Activated naive CD4-positive, alpha-beta T cell treated with anti-CD3 and anti-CD28 coated beads, Interleukin-2, amount 50 U/mL, for 24 hours (primary cell): ENCODE measurements at regions not wholly inside any gene's neighbourhood (a gene's known extent, or its start where the extent isn't known, plus 50 kb on each side); places are given as distances from the start of the nearest gene placed in this dataset.

ENCODE experiments used
- H3K27ac Mint-ChIP-seq: one replicate; pipeline ENCODE4 v1.8.0; 2021; ENCODE audit warnings: mild to moderate bottlenecking, mixed read lengths
- H3K27me3 Mint-ChIP-seq: one replicate; pipeline ENCODE4 v1.8.0; 2021; ENCODE audit warnings: mixed read lengths
- H3K36me3 Mint-ChIP-seq: one replicate; pipeline ENCODE4 v1.8.0; 2021; ENCODE audit warnings: mixed read lengths
- H3K4me1 Mint-ChIP-seq: one replicate; pipeline ENCODE4 v1.8.0; 2021; ENCODE audit warnings: mixed read lengths
- H3K4me3 Mint-ChIP-seq: one replicate; pipeline ENCODE4 v1.8.0; 2021; ENCODE audit warnings: mild to moderate bottlenecking, mixed read lengths
- H3K9me3 Mint-ChIP-seq: one replicate; pipeline ENCODE4 v1.8.0; 2021; ENCODE audit warnings: mixed read lengths

DNA sequence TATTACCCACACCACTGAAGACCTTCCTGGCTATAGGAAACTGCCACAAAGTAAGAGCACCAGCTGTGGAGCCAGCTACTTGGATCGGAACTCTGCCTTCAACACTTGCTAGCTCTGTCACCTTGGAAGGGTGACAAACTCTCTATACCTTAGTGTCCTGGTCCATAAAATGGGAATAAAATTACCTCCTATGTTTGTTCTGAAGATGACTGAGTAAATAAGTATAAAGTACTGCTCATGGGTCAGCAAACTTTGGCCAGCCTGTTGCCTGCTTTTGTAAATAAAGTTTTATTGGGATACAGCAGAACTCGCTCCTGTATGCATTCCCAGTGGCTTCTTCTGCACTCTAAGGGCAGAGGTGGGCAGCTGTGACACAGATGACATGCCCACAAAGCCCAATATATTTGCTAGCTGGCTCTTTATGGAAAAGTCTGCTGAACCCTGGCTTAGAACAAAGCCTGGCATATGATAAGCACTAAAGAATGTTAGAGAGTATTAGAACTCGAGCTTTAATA lies 451.3 kb downstream of the TMEM182 start:
- Mint-ChIP-seq H3K27me3 (no peaks in the 10 kb centered on the region), H3K27ac (no peak overlapping the region), H3K4me3 (no peak overlapping the region), H3K9me3 (no peaks in the 10 kb centered on the region), H3K4me1 (no peaks in the 10 kb centered on the region), H3K36me3 (no peaks in the 10 kb centered on the region)

DNA sequence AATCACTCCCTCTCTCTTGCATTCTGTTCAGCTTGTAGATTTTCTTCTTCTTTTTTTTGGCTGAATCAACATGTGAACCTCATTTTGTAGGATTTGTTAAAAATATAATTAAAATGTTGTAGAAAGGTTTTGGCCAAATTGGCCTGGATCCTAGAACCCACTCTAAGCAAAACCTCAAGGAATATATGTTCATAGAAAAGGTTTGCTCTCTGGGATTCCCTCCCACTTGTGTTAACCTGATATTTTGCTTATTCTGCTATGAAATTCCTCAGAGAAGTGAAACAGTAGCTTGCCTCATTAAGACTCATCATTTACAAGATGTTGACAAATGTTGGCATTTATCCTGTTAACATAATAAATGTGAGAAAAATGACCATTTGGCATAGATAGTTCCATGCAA lies 456.7 kb downstream of the TMEM182 start:
- no peaks in the 10 kb centered on the region for H3K27me3 Mint-ChIP-seq
- H3K4me3 Mint-ChIP-seq = no peak overlapping the region
- H3K9me3 Mint-ChIP-seq = no peaks in the 10 kb centered on the region
- H3K36me3 Mint-ChIP-seq = no peaks in the 10 kb centered on the region
- H3K27ac Mint-ChIP-seq = no peak overlapping the region
- H3K4me1 Mint-ChIP-seq = no peaks in the 10 kb centered on the region

DNA sequence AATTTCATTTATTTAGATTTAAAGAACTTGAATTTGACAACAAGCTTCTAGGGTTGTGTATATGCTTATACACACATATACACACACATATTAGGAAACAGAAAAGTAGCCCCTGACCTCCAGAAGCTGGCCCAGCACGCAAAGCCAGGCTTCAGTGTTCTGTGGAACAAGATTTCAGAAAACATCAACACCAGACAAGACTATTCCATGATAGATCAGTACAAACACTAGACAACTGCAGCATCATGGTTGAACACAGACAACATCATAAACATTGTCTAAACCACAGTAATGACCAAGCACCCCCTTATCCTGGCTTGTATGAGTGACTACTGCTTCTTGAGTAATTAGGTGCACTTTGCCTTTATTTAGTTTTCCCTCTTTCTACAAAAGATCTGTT lies 457.6 kb downstream of the TMEM182 start:
- Mint-ChIP-seq H3K4me1 (no peaks in the 10 kb centered on the region), H3K4me3 (no peak overlapping the region), H3K27me3 (no peaks in the 10 kb centered on the region), H3K27ac (no peak overlapping the region), H3K9me3 (no peaks in the 10 kb centered on the region), H3K36me3 (no peaks in the 10 kb centered on the region)

DNA sequence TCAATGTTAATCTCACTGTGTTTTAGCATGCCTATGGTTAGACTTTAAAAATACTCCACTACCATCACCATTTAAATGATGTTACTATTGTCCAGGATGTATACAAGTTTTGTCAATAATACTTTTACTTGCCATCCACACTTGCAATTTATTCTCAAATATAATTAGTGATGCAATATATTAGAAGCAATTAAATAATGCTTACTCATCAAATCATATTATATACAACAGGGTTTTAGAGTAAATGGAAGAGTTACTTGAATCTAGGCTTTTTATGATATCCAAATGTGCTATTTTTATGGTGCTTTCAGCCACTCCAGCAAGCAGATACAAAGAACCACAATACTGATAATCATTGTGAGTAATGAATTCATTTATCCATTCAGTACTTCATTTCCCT lies 461.1 kb downstream of the TMEM182 start:
- Mint-ChIP-seq H3K27me3 (no peaks in the 10 kb centered on the region), H3K9me3 (no peaks in the 10 kb centered on the region), H3K27ac (no peak overlapping the region), H3K36me3 (no peaks in the 10 kb centered on the region), H3K4me1 (no peaks in the 10 kb centered on the region), H3K4me3 (no peak overlapping the region)

DNA sequence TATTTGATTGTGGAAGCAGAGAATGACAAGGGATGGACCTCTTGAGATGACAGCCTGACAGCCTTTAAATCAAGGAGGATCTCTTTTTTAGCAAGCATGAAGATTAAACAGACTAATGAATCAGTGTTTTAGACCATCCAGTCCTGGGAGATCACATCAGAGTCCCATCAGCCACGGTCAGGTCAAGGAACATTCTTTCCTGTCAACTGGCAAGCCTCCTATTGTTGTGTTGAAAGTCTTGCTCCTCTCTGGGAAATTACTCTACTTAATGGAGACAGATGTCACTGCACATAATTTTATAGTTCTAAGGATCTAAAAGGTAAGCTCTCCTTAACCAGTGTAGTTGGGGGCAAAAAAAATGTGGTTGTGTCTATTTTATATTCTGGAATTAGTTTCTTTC lies 469.0 kb downstream of the TMEM182 start:
- no peaks in the 10 kb centered on the region for H3K9me3 Mint-ChIP-seq

DNA sequence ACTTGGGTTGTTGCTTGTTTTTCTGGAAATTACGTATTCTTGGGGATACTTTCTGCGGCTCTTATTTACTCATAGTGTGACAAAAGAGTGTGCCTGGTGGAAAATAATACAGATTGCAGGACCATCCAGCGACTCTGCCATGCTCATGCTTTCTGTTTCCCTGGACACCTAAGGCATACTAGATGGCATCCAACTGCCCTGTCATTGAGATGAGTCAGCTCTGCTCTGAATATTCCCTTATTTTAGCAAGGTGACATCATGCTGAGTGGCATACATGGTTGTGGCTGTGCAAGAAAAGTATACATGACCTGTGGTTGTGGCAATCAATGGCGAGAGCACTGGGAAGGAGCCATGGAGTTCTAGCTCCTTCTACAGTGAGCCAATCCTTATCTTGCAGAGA lies 471.0 kb downstream of the TMEM182 start:
- Mint-ChIP-seq H3K27ac (no peak overlapping the region), H3K4me1 (no peaks in the 10 kb centered on the region), H3K4me3 (no peak overlapping the region), H3K36me3 (no peaks in the 10 kb centered on the region), H3K27me3 (no peaks in the 10 kb centered on the region), H3K9me3 (peaks cover 6% of the 10 kb centered on the region)

More for the DNA sequence above, 469.0 kb downstream of the TMEM182 start:
- Mint-ChIP-seq H3K27ac (no peak overlapping the region), H3K27me3 (no peaks in the 10 kb centered on the region), H3K4me3 (no peak overlapping the region), H3K4me1 (no peaks in the 10 kb centered on the region), H3K36me3 (no peaks in the 10 kb centered on the region)

DNA sequence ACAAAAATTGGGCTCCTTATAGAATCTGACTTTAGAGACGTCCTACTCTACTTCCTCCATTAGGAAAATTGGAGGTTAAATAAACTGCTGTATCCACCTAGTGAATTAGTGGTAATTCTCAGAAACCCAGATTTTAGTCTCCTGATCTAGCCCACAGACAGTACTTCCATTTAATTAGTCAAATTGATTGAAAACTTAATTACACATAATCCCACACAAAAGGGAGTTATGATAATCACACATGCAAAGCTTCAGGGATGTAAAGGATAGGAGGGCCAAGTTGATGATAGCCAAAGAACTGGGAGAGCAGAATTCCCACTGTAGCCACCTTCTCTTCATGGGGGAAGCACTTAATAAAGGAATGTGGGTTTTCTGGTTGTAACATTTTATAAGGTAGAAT lies 471.9 kb downstream of the TMEM182 start:
- H3K36me3 Mint-ChIP-seq = no peaks in the 10 kb centered on the region
- H3K4me1 Mint-ChIP-seq = no peaks in the 10 kb centered on the region
- H3K4me3 Mint-ChIP-seq = no peak overlapping the region
- peaks cover 6% of the 10 kb centered on the region for H3K9me3 Mint-ChIP-seq
- no peak overlapping the region for H3K27ac Mint-ChIP-seq
- H3K27me3 Mint-ChIP-seq = no peaks in the 10 kb centered on the region

DNA sequence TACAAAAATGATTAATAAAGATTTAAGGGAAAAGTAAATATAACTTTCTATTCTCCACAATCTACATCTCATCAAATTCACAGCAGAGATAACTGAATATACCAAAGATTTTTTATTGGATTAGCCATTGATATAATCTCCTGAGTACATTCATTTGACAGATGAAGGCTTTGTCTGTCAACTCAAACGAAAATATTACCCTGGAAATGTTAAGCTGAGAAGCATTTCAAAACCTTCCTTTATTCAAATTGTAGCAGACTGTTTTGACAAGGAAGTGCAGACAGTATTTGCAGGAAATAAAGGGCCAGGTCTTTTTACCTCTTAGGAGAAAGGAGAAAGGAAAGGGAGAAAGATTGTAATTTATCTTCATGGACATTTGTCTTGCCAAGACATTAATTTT lies 473.5 kb downstream of the TMEM182 start:
- H3K4me1 Mint-ChIP-seq = no peaks in the 10 kb centered on the region
- H3K9me3 Mint-ChIP-seq = peaks cover 6% of the 10 kb centered on the region
- no peak overlapping the region for H3K4me3 Mint-ChIP-seq
- H3K36me3 Mint-ChIP-seq = no peaks in the 10 kb centered on the region
- H3K27me3 Mint-ChIP-seq = no peaks in the 10 kb centered on the region
- H3K27ac Mint-ChIP-seq = no peak overlapping the region

DNA sequence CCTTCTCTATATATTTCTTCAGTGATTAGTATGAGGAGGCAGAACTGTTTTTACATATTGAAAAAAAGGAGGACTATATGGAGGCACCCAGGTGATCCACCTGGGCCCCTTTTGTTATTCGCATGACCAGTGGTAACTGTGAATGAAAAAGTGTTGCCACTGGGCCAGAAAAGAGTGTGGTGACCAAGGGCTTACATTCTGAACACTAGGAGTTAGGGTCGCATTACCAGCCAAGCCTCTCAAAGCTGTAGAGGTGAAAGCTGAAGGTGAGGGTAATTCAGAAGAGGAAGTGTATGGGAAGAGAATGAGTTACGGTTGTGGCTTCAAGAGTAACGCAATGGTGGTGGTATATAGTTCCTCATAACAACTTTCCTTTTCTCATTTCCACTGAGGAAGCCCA lies 487.6 kb downstream of the TMEM182 start:
- Mint-ChIP-seq H3K9me3 (no peaks in the 10 kb centered on the region), H3K4me3 (no peak overlapping the region), H3K27ac (no peak overlapping the region), H3K36me3 (no peaks in the 10 kb centered on the region), H3K4me1 (no peaks in the 10 kb centered on the region), H3K27me3 (no peaks in the 10 kb centered on the region)

DNA sequence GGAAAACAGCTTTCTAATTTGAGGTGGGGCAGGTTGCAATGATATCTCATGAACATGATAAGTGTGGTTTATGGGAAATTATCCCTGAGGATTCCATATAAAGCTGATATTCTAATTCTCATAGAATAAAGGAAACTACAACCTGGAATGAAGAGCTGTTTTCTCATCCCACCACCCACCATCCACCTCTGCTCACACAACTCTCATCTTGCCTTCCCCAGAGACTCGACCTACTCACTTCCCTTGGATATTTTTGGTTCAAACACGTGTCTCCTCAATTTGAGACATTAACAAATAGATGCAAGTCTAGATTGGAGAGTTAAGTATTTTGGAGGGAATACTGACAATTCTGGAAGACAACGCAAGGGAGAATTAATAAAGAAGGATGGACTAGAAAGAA lies 490.9 kb downstream of the TMEM182 start:
- no peaks in the 10 kb centered on the region for H3K9me3 Mint-ChIP-seq
- no peak overlapping the region for H3K4me3 Mint-ChIP-seq
- no peak overlapping the region for H3K27ac Mint-ChIP-seq
- no peaks in the 10 kb centered on the region for H3K36me3 Mint-ChIP-seq
- no peaks in the 10 kb centered on the region for H3K4me1 Mint-ChIP-seq
- no peaks in the 10 kb centered on the region for H3K27me3 Mint-ChIP-seq

DNA sequence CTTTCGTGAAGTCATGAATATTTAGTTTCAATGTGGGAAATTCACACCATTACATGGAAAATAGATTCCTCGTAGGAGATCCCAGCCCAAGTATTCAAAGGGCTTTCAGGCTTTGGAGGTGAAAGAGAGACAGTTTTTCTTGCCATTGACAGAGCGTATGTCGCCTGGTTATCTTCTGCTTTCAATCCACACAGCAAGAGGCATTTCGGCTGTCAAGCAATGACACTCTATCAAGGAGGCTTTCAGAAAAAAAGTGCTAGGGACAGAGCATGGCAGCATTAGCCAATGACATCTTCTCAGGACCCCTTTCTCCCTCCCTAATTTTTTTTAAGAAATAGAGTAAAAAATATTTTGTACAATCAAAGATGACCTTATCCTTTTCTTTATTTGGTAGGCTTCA lies 492.8 kb downstream of the TMEM182 start:
- no peaks in the 10 kb centered on the region for H3K36me3 Mint-ChIP-seq
- H3K27me3 Mint-ChIP-seq = no peaks in the 10 kb centered on the region
- H3K9me3 Mint-ChIP-seq = no peaks in the 10 kb centered on the region
- no peak overlapping the region for H3K4me3 Mint-ChIP-seq
- no peak overlapping the region for H3K27ac Mint-ChIP-seq
- no peaks in the 10 kb centered on the region for H3K4me1 Mint-ChIP-seq

DNA sequence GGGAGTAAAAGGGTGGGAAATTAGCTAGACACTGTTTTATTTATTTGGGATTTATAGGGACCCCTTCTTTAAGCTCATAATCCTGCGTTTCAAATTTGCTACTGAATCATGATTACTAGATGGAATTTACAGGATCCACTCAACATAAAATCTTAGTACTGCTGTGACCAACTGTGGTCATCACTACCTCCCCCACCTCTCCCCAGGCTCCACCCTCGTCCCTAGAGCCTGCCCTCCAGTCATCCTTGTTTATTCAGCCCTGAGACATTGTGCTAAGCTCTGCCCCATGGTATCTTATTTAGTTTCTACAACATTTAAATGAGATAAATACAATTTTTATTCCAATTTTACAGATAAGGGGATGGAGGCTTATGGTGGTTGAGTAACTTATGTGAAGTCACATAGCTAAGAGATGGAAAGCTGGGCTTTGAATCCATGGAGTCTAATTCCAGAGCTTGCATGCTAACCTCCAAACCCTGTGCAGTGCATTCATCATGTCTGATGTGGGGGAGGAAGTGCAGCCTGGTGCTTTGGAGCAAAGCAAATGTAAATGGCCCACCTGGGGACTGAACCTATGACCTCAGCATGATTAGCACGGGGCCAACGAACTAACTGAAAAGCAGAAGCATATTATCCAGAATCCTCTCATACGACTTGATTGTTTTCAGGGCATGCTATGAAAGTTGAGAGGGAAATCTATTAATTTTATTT lies 502.4 kb downstream of the TMEM182 start:
- Mint-ChIP-seq H3K4me3 (no peak overlapping the region), H3K4me1 (no peaks in the 10 kb centered on the region), H3K27ac (no peak overlapping the region), H3K9me3 (peaks cover 11% of the 10 kb centered on the region), H3K27me3 (no peaks in the 10 kb centered on the region), H3K36me3 (no peaks in the 10 kb centered on the region)

DNA sequence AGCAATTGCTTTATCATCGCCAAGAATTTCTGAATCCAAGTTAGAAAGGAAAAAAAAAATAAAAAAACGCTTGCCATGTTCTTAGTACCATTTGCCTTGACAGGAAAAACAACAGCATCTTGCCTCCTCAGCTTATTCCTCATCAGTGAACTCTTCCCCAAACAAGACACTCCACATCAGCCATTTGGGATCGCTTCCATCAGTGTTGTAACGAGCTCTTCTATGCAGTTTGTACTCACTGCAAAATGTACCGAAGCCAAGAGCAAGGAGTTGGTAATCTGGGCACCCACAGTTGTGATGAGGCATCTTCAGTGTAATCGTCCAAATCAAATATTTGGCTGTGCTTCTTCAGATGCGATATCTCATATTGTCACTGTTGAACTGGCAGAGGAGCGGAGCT lies 503.7 kb downstream of the TMEM182 start:
- no peaks in the 10 kb centered on the region for H3K4me1 Mint-ChIP-seq
- peaks cover 11% of the 10 kb centered on the region for H3K9me3 Mint-ChIP-seq
- H3K36me3 Mint-ChIP-seq = no peaks in the 10 kb centered on the region
- no peak overlapping the region for H3K4me3 Mint-ChIP-seq
- no peak overlapping the region for H3K27ac Mint-ChIP-seq
- no peaks in the 10 kb centered on the region for H3K27me3 Mint-ChIP-seq

DNA sequence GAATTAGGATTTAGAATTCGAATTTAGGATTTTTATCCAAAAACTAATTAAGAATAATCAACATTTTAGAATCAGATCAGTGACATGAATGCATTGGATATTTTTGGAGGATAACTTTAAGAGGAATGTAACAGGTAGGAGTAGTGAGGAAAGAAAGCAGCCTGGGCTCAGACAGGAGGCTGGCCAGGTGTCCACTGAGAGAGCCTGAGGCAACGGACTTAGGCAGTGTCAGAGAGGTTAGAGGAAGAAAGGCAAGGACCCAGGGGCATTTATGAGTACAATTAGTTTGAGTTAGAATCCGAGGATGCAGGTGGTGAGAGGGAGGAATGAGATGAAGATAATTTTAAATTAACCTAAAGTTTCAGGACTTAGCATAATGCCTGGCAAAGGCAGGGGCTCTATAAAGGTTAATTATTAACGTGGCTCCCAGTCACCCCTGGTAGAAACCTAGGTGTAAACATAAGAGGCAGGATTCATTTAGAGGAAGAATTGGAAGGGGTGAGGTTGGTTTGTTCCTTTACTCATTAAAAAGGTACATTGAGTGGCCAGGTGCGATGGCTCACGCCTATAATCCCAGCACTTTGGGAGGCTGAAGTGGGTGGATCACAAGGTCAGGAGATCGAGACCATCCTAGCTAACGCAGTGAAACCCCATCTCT lies 507.1 kb downstream of the TMEM182 start:
- no peak overlapping the region for H3K4me3 Mint-ChIP-seq
- no peaks in the 10 kb centered on the region for H3K27me3 Mint-ChIP-seq
- H3K4me1 Mint-ChIP-seq = no peaks in the 10 kb centered on the region
- peaks cover 11% of the 10 kb centered on the region for H3K9me3 Mint-ChIP-seq
- no peak overlapping the region for H3K27ac Mint-ChIP-seq
- no peaks in the 10 kb centered on the region for H3K36me3 Mint-ChIP-seq

DNA sequence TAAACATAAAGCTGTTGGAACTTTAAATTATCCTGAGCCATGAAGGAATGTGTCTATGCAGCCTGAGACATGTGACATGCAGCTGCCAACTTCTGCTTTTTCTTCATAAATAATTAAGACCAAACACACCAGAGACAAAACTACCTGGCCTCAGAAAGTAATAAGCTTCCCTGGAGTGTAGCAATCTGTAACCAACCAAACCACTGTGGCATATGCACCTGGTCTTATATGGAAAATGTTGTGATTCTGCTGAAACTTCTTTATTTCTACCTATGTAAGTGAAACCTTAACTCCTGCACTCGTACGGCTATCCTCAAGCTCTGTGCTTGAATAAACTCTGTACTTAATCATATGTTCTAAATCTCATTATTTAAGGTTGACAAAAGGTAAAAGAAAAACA lies 515.0 kb downstream of the TMEM182 start:
- peaks cover 5% of the 10 kb centered on the region for H3K9me3 Mint-ChIP-seq
- H3K27me3 Mint-ChIP-seq = no peaks in the 10 kb centered on the region
- H3K4me1 Mint-ChIP-seq = no peaks in the 10 kb centered on the region

DNA sequence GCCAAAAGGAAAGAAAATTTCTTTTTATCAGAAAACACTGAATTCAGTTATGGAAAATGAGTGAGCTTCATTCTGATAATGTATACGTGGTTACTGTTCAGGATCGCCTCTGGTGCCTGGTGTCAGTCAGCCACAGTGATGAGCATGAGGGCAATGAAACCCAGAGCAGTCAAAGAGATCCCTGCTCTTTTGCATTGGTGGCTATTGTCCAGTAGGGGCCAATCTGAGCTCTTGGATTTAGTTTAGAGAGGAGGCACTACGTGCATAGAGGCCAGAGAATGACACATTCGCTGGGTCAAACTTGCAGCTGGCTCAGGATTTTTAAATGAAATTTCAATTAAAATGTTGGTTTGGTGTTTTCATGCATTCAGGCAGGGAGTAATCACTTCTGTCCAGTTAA lies 522.9 kb downstream of the TMEM182 start:
- H3K36me3 Mint-ChIP-seq = no peaks in the 10 kb centered on the region
- no peak overlapping the region for H3K4me3 Mint-ChIP-seq
- H3K4me1 Mint-ChIP-seq = no peaks in the 10 kb centered on the region
- no peaks in the 10 kb centered on the region for H3K27me3 Mint-ChIP-seq
- no peaks in the 10 kb centered on the region for H3K9me3 Mint-ChIP-seq
- H3K27ac Mint-ChIP-seq = no peak overlapping the region

More for the DNA sequence above, 515.0 kb downstream of the TMEM182 start:
- H3K36me3 Mint-ChIP-seq = no peaks in the 10 kb centered on the region
- H3K27ac Mint-ChIP-seq = no peak overlapping the region
- H3K4me3 Mint-ChIP-seq = no peak overlapping the region
